A549 (cell line): ENCODE measurements at regions not wholly inside any gene's neighbourhood (a gene's known extent, or its start where the extent isn't known, plus 50 kb on each side); places are given as distances from the start of the nearest gene placed in this dataset.

ENCODE experiments used
- ATAC-seq, 2 experiments: fragments of 200-7000 bp in 1 of 2; fragments of >200 bp in 1 of 2; cut with Nextera tagmentation in 1 of 2; cut with Tn5 transposase in 1 of 2; 3 replicates each; pipeline versions ENCODE4 v1.8.0 to v1.9.1; 2018 to 2020; ENCODE audit warnings: mild to moderate bottlenecking in 1 of 2, moderate library complexity in 1 of 2
- CTCF ChIA-PET: fragments of 300-600 bp; sonication (Branson Sonifier 250); formaldehyde crosslinking; extraction: SDS; loops from one replicate; lab custom pipeline; 2021; ENCODE audit warnings: antibody characterized with exemption, inconsistent platforms; lab: Yijun Ruan, JAX
- POLR2A ChIA-PET: fragments of 350-600 bp; formaldehyde crosslinking; extraction: SDS; loops from one replicate; lab custom pipeline; 2021; ENCODE audit warnings: antibody characterized with exemption, inconsistent platforms; lab: Yijun Ruan, JAX
- DNase-seq, 2 experiments: peaks; one replicate each; pipeline versions ENCODE4 v3.0.0 to v3.0.0-alpha.2; 2011 to 2016; ENCODE audit warnings: low read depth in 1 of 2, low spot score in 1 of 2
- FAIRE-seq: peaks from 2 replicates; lab custom pipeline; 2011; peaks lifted over from hg19 to GRCh38; lab: Jason Lieb, UNC
- H3K27ac ChIP-seq, 2 experiments: fragments of >200 bp; sonication (Bioruptor Twin); formaldehyde crosslinking; 3 replicates each; pipeline ENCODE4 v1.5.1; 2016 to 2017
- H3K4me1 ChIP-seq: fragments of >200 bp; sonication (Bioruptor Twin); formaldehyde crosslinking; 3 replicates; pipeline ENCODE4 v1.6.1; 2016
- H3K4me2 ChIP-seq: fragments of >200 bp; sonication (Bioruptor Twin); formaldehyde crosslinking; 3 replicates; pipeline ENCODE4 v1.6.1; 2016
- H3K4me3 ChIP-seq: fragments of >200 bp; sonication (Bioruptor Twin); formaldehyde crosslinking; 3 replicates; pipeline ENCODE4 v1.5.1; 2016
- H3K9me3 ChIP-seq: fragments of >200 bp; sonication (Bioruptor Twin); formaldehyde crosslinking; 3 replicates; pipeline ENCODE4 v1.6.1; 2016
- CBX2 ChIP-seq: fragments of 200-600 bp; sonication (generic); IDR thresholded peaks from 2 replicates; pipeline ENCODE4 v1.6.1; 2016; ENCODE audit warnings: low read depth, mild to moderate bottlenecking, borderline replicate concordance
- CEBPB ChIP-seq, 2 experiments: fragments of >200 bp in 1 of 2; sonication (Bioruptor Twin) in 1 of 2; formaldehyde crosslinking in 1 of 2; IDR thresholded peaks; 2 replicates each; pipeline ENCODE4 v1.6.1; 2012 to 2016
- EP300 ChIP-seq, 2 experiments: fragments of >200 bp; sonication (Bioruptor Twin); formaldehyde crosslinking; IDR thresholded peaks; 2 replicates in 1 of 2; 3 replicates in 1 of 2; pipeline ENCODE4 v1.6.1; 2016 to 2017
- FOXS1 ChIP-seq: fragments of 250-450 bp; sonication (Bioruptor Pico); IDR thresholded peaks from 2 replicates; pipeline ENCODE4 v1.5.0; 2020; ENCODE audit warnings: mild to moderate bottlenecking, moderate library complexity
- HEYL ChIP-seq: fragments of 250-450 bp; sonication (Bioruptor Pico); IDR thresholded peaks from 2 replicates; pipeline ENCODE4 v1.8.0; 2021; ENCODE audit warnings: mild to moderate bottlenecking, moderate library complexity
- JUNB ChIP-seq: fragments of >200 bp; sonication (Bioruptor Twin); formaldehyde crosslinking; IDR thresholded peaks from 2 replicates; pipeline ENCODE4 v1.6.1; 2016
- KDM5A ChIP-seq: fragments of 200-600 bp; sonication (generic); IDR thresholded peaks from 2 replicates; pipeline ENCODE4 v1.6.1; 2016; ENCODE audit warnings: antibody characterized with exemption, mild to moderate bottlenecking
- MYC ChIP-seq: IDR thresholded peaks from 2 replicates; pipeline ENCODE4 v1.6.1; 2012; ENCODE audit warnings: mild to moderate bottlenecking, inconsistent platforms, low read length, improper control_type of control experiment, borderline replicate concordance
- NPAS2 ChIP-seq: fragments of 250-450 bp; sonication (Bioruptor Pico); IDR thresholded peaks from 2 replicates; pipeline ENCODE4 v1.8.0; 2022; ENCODE audit warnings: mild to moderate bottlenecking, moderate library complexity, borderline replicate concordance
- NR3C1 ChIP-seq: fragments of >200 bp; sonication (Bioruptor Twin); formaldehyde crosslinking; IDR thresholded peaks from 3 replicates; pipeline ENCODE4 v1.6.1; 2017
- PHF8 ChIP-seq: fragments of 200-600 bp; sonication (generic); IDR thresholded peaks from 2 replicates; pipeline ENCODE4 v1.6.1; 2016; ENCODE audit warnings: low read depth, mild to moderate bottlenecking, antibody characterized with exemption, moderate library complexity, borderline replicate concordance
- POLR2AphosphoS2 ChIP-seq: conservative IDR thresholded peaks from 2 replicates; pipeline ENCODE4 v1.6.1; 2012; ENCODE audit warnings: low read length, improper control_type of control experiment, inconsistent platforms
- RARB ChIP-seq: fragments of 250-450 bp; sonication (Bioruptor Pico); IDR thresholded peaks from 2 replicates; pipeline ENCODE4 v1.8.0; 2021; ENCODE audit warnings: mild to moderate bottlenecking, moderate library complexity
- RNF2 ChIP-seq: fragments of 200-600 bp; sonication (generic); IDR thresholded peaks from 2 replicates; pipeline ENCODE4 v1.6.1; 2016; ENCODE audit warnings: low read depth, mild to moderate bottlenecking, antibody characterized with exemption, moderate library complexity, borderline replicate concordance
- SMC3 ChIP-seq: fragments of >200 bp; sonication (Bioruptor Twin); formaldehyde crosslinking; IDR thresholded peaks from 3 replicates; pipeline ENCODE4 v1.6.1; 2018; ENCODE audit warnings: inconsistent platforms
- SREBF2 ChIP-seq: fragments of 450-650 bp; IDR thresholded peaks from 2 replicates; pipeline ENCODE4 v1.6.1; 2014; ENCODE audit warnings: mild to moderate bottlenecking, moderate library complexity
- TP53 ChIP-seq: fragments of 250-450 bp; sonication (Bioruptor Pico); IDR thresholded peaks from 2 replicates; pipeline ENCODE4 v1.5.0; 2021; ENCODE audit warnings: mild to moderate bottlenecking, moderate library complexity
- ZNF302 ChIP-seq: fragments of 250-450 bp; sonication (Bioruptor Pico); IDR thresholded peaks from 2 replicates; pipeline ENCODE4 v1.9.0; 2021; ENCODE audit warnings: inconsistent platforms, mild to moderate bottlenecking, moderate library complexity
- WGBS: methylation state at CpG from one replicate; pipeline ENCODE4 v1.1.6; 2017; ENCODE audit errors: missing lambda C conversion rate; 5-methylcytosine and 5-hydroxymethylcytosine counted together
- TF ChIP-seq, protein P1 (sequence below): fragments of 250-450 bp; sonication (Bioruptor Pico); IDR thresholded peaks from 2 replicates; pipeline ENCODE4 v1.5.0; 2021; ENCODE audit warnings: mild to moderate bottlenecking, moderate library complexity, borderline replicate concordance
- TF ChIP-seq, protein P2 (sequence below): IDR thresholded peaks from 2 replicates; pipeline ENCODE4 v1.6.1; 2012; ENCODE audit warnings: low read depth, borderline replicate concordance
- TF ChIP-seq, protein P3 (sequence below): fragments of >200 bp; sonication (Bioruptor Twin); formaldehyde crosslinking; IDR thresholded peaks from 3 replicates; pipeline ENCODE4 v1.6.1; 2016
- TF ChIP-seq, protein P4 (sequence below): IDR thresholded peaks from 2 replicates; pipeline ENCODE4 v1.6.1; 2012
- TF ChIP-seq, protein P5 (sequence below): fragments of 150-350 bp; IDR thresholded peaks from 2 replicates; pipeline ENCODE4 v1.6.1; 2014; ENCODE audit warnings: low read depth, mild to moderate bottlenecking, low read length
- TF ChIP-seq, protein P6 (sequence below): fragments of 250-450 bp; sonication (Bioruptor Pico); IDR thresholded peaks from 2 replicates; pipeline ENCODE4 v1.5.0; 2020; ENCODE audit warnings: low read depth, mild to moderate bottlenecking, moderate library complexity

DNA sequence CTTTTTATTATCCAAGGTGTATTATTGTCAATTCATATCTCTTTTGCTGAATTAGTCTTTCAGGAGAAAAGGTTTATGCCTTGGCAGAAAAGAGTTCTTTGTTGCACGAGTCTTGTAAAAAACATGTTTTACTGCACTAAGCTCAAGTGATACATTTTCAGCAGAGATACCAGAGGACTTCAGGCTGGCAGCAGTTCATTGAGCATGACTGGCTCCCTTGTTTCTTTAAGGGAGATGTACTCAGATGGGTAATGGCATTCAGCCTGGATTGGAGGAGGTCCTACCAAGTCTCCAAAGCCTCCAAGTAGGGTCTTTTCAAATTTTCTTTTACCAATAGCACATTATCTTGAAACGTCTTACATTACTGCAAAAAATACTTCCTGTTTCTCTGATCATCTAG, 400.1 kb downstream of the NSUN3 start:
- no peak for ATAC-seq
- TF ChIP-seq NPAS2 (CRISPR knock-in tag) (no peak), HEYL (no peak), SREBF2 (no peak), POLR2AphosphoS2 (no peak), ZNF302 (CRISPR knock-in tag) (no peak)
- TF ChIP-seq, protein P1, sequence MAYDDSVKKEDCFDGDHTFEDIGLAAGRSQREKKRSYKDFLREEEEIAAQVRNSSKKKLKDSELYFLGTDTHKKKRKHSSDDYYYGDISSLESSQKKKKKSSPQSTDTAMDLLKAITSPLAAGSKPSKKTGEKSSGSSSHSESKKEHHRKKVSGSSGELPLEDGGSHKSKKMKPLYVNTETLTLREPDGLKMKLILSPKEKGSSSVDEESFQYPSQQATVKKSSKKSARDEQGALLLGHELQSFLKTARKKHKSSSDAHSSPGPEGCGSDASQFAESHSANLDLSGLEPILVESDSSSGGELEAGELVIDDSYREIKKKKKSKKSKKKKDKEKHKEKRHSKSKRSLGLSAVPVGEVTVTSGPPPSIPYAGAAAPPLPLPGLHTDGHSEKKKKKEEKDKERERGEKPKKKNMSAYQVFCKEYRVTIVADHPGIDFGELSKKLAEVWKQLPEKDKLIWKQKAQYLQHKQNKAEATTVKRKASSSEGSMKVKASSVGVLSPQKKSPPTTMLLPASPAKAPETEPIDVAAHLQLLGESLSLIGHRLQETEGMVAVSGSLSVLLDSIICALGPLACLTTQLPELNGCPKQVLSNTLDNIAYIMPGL = no peak
- FAIRE-seq = no peak
- no peak for DNase-seq
- Histone ChIP-seq H3K4me3 (no peak overlapping the region), H3K4me2 (no peak overlapping the region), H3K4me1 (no peaks in the 10 kb centered on the region), H3K9me3 (no peaks in the 10 kb centered on the region), H3K27ac (no peak overlapping the region)
- POLR2A ChIA-PET = no interaction called here
- CTCF ChIA-PET = interaction anchor here (0.9 kb wide), 1 partner anchor 160 kb away, joined by 3 read pairs; no protein-coding TSS in a partner anchor
- 6% methylated on average over 2 of the region's 2 CpGs for WGBS

DNA sequence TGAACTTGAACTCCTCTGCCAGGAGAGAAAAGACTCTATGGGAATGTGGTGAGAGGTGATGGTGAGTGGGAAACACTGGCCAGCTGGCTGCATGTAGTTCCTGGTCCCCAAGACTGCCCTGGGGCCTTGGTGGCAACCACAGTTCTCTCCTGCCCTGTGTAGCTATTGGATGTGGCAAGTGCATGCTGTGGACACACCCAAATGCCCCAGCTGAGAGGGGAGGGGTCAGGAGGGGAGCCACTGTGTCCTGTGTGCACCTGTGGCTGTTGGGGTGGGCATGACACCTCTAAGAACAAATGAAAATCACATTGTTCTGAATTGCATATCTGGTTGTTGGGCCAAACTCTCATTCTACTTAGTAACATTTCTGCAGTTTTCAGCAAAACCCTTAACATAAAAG, 409.6 kb downstream of the NSUN3 start:
- TF ChIP-seq TP53 (no peak), RNF2 (no peak), SMC3 (no peak), SREBF2 (no peak), KDM5A (no peak), CBX2 (no peak), JUNB (no peak), NR3C1 (no peak), CEBPB (IDR thresholded peaks at IDR 0.05) (no peak), RARB (no peak), EP300 (IDR thresholded peaks at IDR 0.05) (no peak), MYC (no peak), FOXS1 (CRISPR knock-in tag) (no peak), PHF8 (no peak)
- TF ChIP-seq, protein P2, sequence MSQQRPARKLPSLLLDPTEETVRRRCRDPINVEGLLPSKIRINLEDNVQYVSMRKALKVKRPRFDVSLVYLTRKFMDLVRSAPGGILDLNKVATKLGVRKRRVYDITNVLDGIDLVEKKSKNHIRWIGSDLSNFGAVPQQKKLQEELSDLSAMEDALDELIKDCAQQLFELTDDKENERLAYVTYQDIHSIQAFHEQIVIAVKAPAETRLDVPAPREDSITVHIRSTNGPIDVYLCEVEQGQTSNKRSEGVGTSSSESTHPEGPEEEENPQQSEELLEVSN = no peak
- TF ChIP-seq, protein P1 = no peak
- TF ChIP-seq, protein P3, sequence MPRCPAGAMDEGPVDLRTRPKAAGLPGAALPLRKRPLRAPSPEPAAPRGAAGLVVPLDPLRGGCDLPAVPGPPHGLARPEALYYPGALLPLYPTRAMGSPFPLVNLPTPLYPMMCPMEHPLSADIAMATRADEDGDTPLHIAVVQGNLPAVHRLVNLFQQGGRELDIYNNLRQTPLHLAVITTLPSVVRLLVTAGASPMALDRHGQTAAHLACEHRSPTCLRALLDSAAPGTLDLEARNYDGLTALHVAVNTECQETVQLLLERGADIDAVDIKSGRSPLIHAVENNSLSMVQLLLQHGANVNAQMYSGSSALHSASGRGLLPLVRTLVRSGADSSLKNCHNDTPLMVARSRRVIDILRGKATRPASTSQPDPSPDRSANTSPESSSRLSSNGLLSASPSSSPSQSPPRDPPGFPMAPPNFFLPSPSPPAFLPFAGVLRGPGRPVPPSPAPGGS = no peak
- TF ChIP-seq, protein P4, sequence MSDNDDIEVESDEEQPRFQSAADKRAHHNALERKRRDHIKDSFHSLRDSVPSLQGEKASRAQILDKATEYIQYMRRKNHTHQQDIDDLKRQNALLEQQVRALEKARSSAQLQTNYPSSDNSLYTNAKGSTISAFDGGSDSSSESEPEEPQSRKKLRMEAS = no peak
- TF ChIP-seq, protein P5, sequence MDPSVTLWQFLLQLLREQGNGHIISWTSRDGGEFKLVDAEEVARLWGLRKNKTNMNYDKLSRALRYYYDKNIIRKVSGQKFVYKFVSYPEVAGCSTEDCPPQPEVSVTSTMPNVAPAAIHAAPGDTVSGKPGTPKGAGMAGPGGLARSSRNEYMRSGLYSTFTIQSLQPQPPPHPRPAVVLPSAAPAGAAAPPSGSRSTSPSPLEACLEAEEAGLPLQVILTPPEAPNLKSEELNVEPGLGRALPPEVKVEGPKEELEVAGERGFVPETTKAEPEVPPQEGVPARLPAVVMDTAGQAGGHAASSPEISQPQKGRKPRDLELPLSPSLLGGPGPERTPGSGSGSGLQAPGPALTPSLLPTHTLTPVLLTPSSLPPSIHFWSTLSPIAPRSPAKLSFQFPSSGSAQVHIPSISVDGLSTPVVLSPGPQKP = no peak
- TF ChIP-seq, protein P6, sequence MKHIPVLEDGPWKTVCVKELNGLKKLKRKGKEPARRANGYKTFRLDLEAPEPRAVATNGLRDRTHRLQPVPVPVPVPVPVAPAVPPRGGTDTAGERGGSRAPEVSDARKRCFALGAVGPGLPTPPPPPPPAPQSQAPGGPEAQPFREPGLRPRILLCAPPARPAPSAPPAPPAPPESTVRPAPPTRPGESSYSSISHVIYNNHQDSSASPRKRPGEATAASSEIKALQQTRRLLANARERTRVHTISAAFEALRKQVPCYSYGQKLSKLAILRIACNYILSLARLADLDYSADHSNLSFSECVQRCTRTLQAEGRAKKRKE (CRISPR knock-in tag) = no peak
- no peaks in the 10 kb centered on the region for H3K4me1 ChIP-seq
- FAIRE-seq (no peak), DNase-seq (no peak), ATAC-seq (no peak)
- no peak overlapping the region for H3K4me2 ChIP-seq
- ChIA-PET POLR2A (no interaction called here), CTCF (no interaction called here)
- H3K4me3 ChIP-seq = no peak overlapping the region
- H3K9me3 ChIP-seq = no peaks in the 10 kb centered on the region
- H3K27ac ChIP-seq = no peak overlapping the region
